ENCODE measurements at regions not wholly inside any gene's neighbourhood (a gene's known extent, or its start where the extent isn't known, plus 50 kb on each side); places are given as distances from the start of the nearest gene placed in this dataset.
A peak's percentile ranks its signal among the peaks of the same experiment; 100 is the strongest.

GRCh38 chr12:59194794-59195193 is 274.5 kb upstream of the LRIG3 start:
- H3F3A ChIP-seq (ENCODE audit: insufficient read depth, low read depth) = no peaks in the 10 kb centered on the region
- no peaks in the 10 kb centered on the region for H3K79me2 ChIP-seq (ENCODE audit: low read depth)
- intact Hi-C loops (cut with micrococcal nuclease; ENCODE audit: unreplicated experiment) = no loop called here
- no peaks in the 10 kb centered on the region for H3K4me1 ChIP-seq (replicated peaks; ENCODE audit: insufficient read depth)
- H4K20me1 ChIP-seq (ENCODE audit: insufficient read depth) = no peaks in the 10 kb centered on the region
- no peak overlapping the region for H3K27ac ChIP-seq
- H2AFZ ChIP-seq = 0 out of 2 replicates have a peak overlapping the region, but pooled peaks have one; percentile 8
- no peaks in the 10 kb centered on the region for H3K9me2 ChIP-seq (ENCODE audit: insufficient read depth)
- POLR2A ChIA-PET (ENCODE audit: unreplicated experiment) = no interaction called here
- H3K27me3 ChIP-seq (ENCODE audit: insufficient read depth, low read depth) = no peaks in the 10 kb centered on the region
- no peaks in the 10 kb centered on the region for H3K36me3 ChIP-seq (ENCODE audit: low read depth)
- no peak overlapping the region for H3K4me3 ChIP-seq
- no TSS peak for BruUV-seq (replicated peaks)
- DNase-seq = no peak
- TF ChIP-seq EZH2 (IDR thresholded peaks at IDR 0.05; ENCODE audit: low read depth) = no peak
- TF ChIP-seq, protein P1, sequence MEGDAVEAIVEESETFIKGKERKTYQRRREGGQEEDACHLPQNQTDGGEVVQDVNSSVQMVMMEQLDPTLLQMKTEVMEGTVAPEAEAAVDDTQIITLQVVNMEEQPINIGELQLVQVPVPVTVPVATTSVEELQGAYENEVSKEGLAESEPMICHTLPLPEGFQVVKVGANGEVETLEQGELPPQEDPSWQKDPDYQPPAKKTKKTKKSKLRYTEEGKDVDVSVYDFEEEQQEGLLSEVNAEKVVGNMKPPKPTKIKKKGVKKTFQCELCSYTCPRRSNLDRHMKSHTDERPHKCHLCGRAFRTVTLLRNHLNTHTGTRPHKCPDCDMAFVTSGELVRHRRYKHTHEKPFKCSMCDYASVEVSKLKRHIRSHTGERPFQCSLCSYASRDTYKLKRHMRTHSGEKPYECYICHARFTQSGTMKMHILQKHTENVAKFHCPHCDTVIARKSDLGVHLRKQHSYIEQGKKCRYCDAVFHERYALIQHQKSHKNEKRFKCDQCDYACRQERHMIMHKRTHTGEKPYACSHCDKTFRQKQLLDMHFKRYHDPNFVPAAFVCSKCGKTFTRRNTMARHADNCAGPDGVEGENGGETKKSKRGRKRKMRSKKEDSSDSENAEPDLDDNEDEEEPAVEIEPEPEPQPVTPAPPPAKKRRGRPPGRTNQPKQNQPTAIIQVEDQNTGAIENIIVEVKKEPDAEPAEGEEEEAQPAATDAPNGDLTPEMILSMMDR (conservative IDR thresholded peaks at IDR 0.05) = no peak
- CTCF ChIA-PET = no interaction called here
- H3K4me2 ChIP-seq = no peak overlapping the region
- H3K9me3 ChIP-seq (ENCODE audit: insufficient read depth, low read depth) = no peaks in the 10 kb centered on the region

DNA sequence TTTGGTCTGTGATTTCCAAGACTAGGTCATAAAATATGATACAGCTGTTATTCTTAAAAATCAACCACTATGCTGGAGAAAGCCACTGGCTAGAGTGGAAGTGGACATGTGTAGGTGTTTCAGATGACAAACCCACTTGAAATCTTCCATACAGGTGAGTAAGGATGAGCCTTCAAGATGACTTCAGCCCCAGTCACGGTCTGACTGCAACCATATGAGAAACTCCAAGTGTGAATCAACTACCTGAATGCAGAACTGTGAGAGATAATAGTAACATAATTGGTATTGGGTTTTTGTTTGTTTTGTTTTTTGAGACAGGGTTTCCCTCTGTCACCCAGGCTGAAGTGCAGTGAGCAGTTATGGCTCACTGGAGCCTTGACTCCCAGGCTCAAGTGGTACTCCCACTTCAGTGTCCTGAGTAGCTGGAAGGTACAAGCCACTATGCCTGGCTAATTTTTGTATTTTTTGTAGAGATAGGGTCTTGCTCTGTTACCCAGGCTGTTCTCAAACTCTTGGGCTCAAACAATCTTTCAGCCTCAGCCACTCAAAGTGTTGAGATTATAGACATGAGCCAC is 273.3 kb upstream of the LRIG3 start:
- Histone ChIP-seq H3K27me3 (ENCODE audit: insufficient read depth, low read depth) (no peaks in the 10 kb centered on the region), H3K4me1 (replicated peaks; ENCODE audit: insufficient read depth) (no peaks in the 10 kb centered on the region), H3K4me3 (no peak overlapping the region), H2AFZ (no peak overlapping the region), H3F3A (ENCODE audit: insufficient read depth, low read depth) (no peaks in the 10 kb centered on the region), H3K79me2 (ENCODE audit: low read depth) (no peaks in the 10 kb centered on the region), H3K9me2 (ENCODE audit: insufficient read depth) (no peaks in the 10 kb centered on the region), H3K9me3 (ENCODE audit: insufficient read depth, low read depth) (no peaks in the 10 kb centered on the region), H3K36me3 (ENCODE audit: low read depth) (no peaks in the 10 kb centered on the region), H4K20me1 (ENCODE audit: insufficient read depth) (no peaks in the 10 kb centered on the region), H3K27ac (no peak overlapping the region), H3K4me2 (no peak overlapping the region)
- POLR2A ChIA-PET (ENCODE audit: unreplicated experiment) = no interaction called here
- intact Hi-C loops (cut with micrococcal nuclease; ENCODE audit: unreplicated experiment) = no loop called here
- CTCF ChIA-PET = no interaction called here
- TF ChIP-seq, protein P1 (conservative IDR thresholded peaks at IDR 0.05) = no peak
- TF ChIP-seq EZH2 (IDR thresholded peaks at IDR 0.05; ENCODE audit: low read depth) = no peak
- BruUV-seq (replicated peaks) = no TSS peak
- DNase-seq = no peak

- Histone ChIP-seq H4K20me1 (ENCODE audit: insufficient read depth) (no peaks in the 10 kb centered on the region), H3F3A (ENCODE audit: insufficient read depth, low read depth) (no peaks in the 10 kb centered on the region), H3K9me2 (ENCODE audit: insufficient read depth) (no peaks in the 10 kb centered on the region), H3K79me2 (ENCODE audit: low read depth) (no peaks in the 10 kb centered on the region), H3K27me3 (ENCODE audit: insufficient read depth, low read depth) (no peaks in the 10 kb centered on the region), H2AFZ (no peak overlapping the region), H3K27ac (no peak overlapping the region), H3K4me1 (replicated peaks; ENCODE audit: insufficient read depth) (no peaks in the 10 kb centered on the region), H3K36me3 (ENCODE audit: low read depth) (no peaks in the 10 kb centered on the region), H3K4me2 (no peak overlapping the region), H3K4me3 (no peak overlapping the region), H3K9me3 (ENCODE audit: insufficient read depth, low read depth) (no peaks in the 10 kb centered on the region)
- no TSS peak for BruUV-seq (replicated peaks)
- intact Hi-C loops (cut with micrococcal nuclease; ENCODE audit: unreplicated experiment) = no loop called here
- no peak for DNase-seq
- ChIA-PET CTCF (no interaction called here), POLR2A (ENCODE audit: unreplicated experiment) (no interaction called here)
- TF ChIP-seq, protein P1 (conservative IDR thresholded peaks at IDR 0.05) = no peak
Measured at GRCh38 chr12:59191372-59191771, 271.1 kb upstream of the LRIG3 start.
